ENCODE measurements at regions not wholly inside any gene's neighbourhood (a gene's known extent, or its start where the extent isn't known, plus 50 kb on each side); places are given as distances from the start of the nearest gene placed in this dataset.

DNA sequence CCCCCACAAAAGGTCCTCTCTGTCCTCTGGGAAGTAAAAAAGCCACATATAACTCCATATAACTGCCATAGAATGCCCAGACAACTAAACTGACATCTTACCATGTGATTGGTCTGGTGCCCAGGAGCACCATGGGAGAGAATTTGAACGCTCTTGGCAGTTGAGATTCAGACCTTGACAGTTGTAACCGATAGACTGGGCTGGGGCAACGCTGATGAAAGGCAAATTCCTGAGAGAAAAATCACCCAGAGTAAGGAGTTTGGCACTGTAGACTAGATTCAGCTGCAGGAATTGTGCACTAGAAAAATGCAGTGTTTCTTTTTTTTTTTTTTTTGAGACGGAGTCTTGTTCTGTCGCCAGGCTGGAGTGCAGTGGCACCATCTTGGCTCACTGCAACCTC lies 240.5 kb downstream of the SOX2 start:
- peaks cover 23% of the 10 kb centered on the region for H3K9me3 ChIP-seq (ENCODE audit: control insufficient read depth, insufficient read depth, low read length)
- no peaks in the 10 kb centered on the region for H3K27me3 ChIP-seq (ENCODE audit: control insufficient read depth, insufficient read depth, low read length)
- TF ChIP-seq, protein P1, sequence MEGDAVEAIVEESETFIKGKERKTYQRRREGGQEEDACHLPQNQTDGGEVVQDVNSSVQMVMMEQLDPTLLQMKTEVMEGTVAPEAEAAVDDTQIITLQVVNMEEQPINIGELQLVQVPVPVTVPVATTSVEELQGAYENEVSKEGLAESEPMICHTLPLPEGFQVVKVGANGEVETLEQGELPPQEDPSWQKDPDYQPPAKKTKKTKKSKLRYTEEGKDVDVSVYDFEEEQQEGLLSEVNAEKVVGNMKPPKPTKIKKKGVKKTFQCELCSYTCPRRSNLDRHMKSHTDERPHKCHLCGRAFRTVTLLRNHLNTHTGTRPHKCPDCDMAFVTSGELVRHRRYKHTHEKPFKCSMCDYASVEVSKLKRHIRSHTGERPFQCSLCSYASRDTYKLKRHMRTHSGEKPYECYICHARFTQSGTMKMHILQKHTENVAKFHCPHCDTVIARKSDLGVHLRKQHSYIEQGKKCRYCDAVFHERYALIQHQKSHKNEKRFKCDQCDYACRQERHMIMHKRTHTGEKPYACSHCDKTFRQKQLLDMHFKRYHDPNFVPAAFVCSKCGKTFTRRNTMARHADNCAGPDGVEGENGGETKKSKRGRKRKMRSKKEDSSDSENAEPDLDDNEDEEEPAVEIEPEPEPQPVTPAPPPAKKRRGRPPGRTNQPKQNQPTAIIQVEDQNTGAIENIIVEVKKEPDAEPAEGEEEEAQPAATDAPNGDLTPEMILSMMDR (IDR thresholded peaks at IDR 0.05; ENCODE audit: low read depth, low read length), result no peak
- DNase-seq (ENCODE audit: low read depth, low spot score), result no peak
- ChIA-PET POLR2A (no interaction called here), CTCF (no interaction called here)
- H3K27ac ChIP-seq (ENCODE audit: low read depth, low read length), result no peak overlapping the region
- H3K4me3 ChIP-seq (ENCODE audit: low read depth, low read length), result no peak overlapping the region

DNA sequence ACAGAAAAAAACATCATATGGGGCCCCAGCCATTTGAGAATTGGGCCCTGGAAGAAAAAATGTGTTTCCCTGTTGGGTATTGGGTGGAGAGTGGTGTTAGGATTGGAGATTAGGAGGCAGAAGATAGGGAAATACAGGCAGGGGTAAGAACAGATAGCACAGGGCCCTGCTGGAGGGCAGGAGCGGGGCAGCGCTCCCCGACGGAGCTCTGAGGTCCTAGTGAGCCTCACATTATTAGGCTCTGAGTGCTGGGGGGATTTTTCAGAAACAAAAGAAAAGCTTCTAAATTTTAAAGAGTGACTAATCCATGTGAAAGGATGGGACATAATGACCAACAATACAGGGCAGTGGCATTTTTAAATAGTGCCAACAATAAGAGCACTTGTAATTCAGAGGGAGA lies 241.2 kb downstream of the SOX2 start:
- Histone ChIP-seq H3K9me3 (ENCODE audit: control insufficient read depth, insufficient read depth, low read length) (peaks cover 23% of the 10 kb centered on the region), H3K27ac (ENCODE audit: low read depth, low read length) (no peak overlapping the region), H3K27me3 (ENCODE audit: control insufficient read depth, insufficient read depth, low read length) (no peaks in the 10 kb centered on the region), H3K4me3 (ENCODE audit: low read depth, low read length) (no peak overlapping the region)
- no peak for DNase-seq (ENCODE audit: low read depth, low spot score)
- CTCF ChIA-PET, result no interaction called here
- TF ChIP-seq, protein P1 (IDR thresholded peaks at IDR 0.05; ENCODE audit: low read depth, low read length), result no peak
- POLR2A ChIA-PET, result no interaction called here

DNA sequence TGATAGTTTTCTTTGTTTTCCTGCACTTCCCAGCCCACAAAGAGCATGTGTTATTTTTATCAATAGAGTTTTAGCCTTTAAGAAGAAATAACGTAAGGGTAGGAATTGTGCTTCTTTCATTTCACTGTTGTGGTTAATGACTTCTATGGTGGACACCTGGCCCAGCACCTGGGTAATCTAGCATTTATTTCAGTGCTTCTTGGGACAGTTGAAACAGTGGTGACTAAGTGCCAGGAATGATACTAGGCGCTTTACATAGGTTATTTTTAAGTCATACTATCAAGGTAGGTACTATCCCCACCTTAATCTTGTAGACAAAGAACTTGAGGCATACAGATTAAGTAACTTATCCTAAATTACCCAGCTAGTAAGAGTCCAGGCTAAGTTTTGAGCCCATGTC lies 243.8 kb downstream of the SOX2 start:
- no peak overlapping the region for H3K4me3 ChIP-seq (ENCODE audit: low read depth, low read length)
- no peak for DNase-seq (ENCODE audit: low read depth, low spot score)
- peaks cover 19% of the 10 kb centered on the region for H3K9me3 ChIP-seq (ENCODE audit: control insufficient read depth, insufficient read depth, low read length)
- TF ChIP-seq, protein P1 (IDR thresholded peaks at IDR 0.05; ENCODE audit: low read depth, low read length), result no peak
- ChIA-PET CTCF (no interaction called here), POLR2A (no interaction called here)
- H3K27ac ChIP-seq (ENCODE audit: low read depth, low read length), result no peak overlapping the region
- H3K27me3 ChIP-seq (ENCODE audit: control insufficient read depth, insufficient read depth, low read length), result no peaks in the 10 kb centered on the region

DNA sequence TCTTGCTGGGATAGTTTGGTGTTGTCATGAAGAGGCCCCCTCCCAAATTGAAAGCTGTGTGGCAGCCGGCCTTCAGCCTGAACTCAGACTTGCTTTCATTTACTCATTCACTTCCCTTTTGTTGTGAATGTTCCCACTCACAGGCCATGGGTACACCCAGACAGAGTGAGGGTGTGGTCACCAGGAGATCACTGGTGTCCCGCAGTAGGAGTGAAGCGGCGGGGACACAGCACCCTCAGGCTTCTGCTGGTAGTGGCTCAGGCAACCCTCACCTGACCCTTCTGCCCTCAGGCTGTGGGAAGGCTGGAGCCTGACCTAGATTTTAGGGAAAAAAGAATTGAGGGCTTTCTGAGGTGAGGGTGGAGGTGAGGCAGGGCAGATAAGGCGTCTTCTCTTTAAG lies 244.4 kb downstream of the SOX2 start:
- DNase-seq (ENCODE audit: low read depth, low spot score), result no peak
- ChIA-PET CTCF (no interaction called here), POLR2A (no interaction called here)

DNA sequence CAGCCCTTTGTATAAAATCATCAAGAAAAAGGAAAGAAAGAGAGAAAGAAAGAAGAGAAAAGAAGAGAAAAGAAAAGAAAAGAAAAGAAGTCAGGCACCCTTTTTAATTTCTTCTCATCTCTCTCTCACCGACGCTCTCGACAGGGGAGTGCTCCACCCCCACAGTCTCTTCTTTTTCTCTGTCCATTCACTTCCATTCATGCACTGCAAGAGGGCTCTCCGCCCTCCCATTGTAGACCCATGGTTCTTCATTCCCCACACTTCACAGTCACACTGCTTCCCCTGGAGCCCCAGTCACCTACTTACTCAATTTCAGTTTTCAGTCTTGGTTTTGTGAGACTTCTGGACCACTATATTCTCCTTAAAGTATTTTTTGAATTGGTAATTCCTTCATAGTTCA lies 254.7 kb downstream of the SOX2 start:
- ChIA-PET CTCF (no interaction called here), POLR2A (no interaction called here)
- peaks cover 11% of the 10 kb centered on the region for H3K9me3 ChIP-seq (ENCODE audit: control insufficient read depth, insufficient read depth, low read length)
- no peak for DNase-seq (ENCODE audit: low read depth, low spot score)
- TF ChIP-seq, protein P1 (IDR thresholded peaks at IDR 0.05; ENCODE audit: low read depth, low read length), result no peak
- H3K27me3 ChIP-seq (ENCODE audit: control insufficient read depth, insufficient read depth, low read length), result no peaks in the 10 kb centered on the region
- H3K27ac ChIP-seq (ENCODE audit: low read depth, low read length), result no peak overlapping the region
- no peak overlapping the region for H3K4me3 ChIP-seq (ENCODE audit: low read depth, low read length)

More for the DNA sequence above, 244.4 kb downstream of the SOX2 start:
- Histone ChIP-seq H3K4me3 (ENCODE audit: low read depth, low read length) (no peak overlapping the region), H3K27me3 (ENCODE audit: control insufficient read depth, insufficient read depth, low read length) (no peaks in the 10 kb centered on the region), H3K27ac (ENCODE audit: low read depth, low read length) (no peak overlapping the region), H3K9me3 (ENCODE audit: control insufficient read depth, insufficient read depth, low read length) (peaks cover 19% of the 10 kb centered on the region)
- TF ChIP-seq, protein P1 (IDR thresholded peaks at IDR 0.05; ENCODE audit: low read depth, low read length), result no peak
